ENCODE measurements at regions not wholly inside any gene's neighbourhood (a gene's known extent, or its start where the extent isn't known, plus 50 kb on each side); places are given as distances from the start of the nearest gene placed in this dataset.

GRCh38 chr9:81112627-81113452 lies 576.5 kb downstream of the TLE1 start:
- no peaks in the 10 kb centered on the region for H3K4me1 ChIP-seq (ENCODE audit: control insufficient read depth, extremely low read depth, insufficient read depth, low read length)
- no peak overlapping the region for H3K27ac ChIP-seq (ENCODE audit: insufficient read depth, low read depth, low read length)
- no peak for FAIRE-seq
- no peaks in the 10 kb centered on the region for H4K20me1 ChIP-seq (replicated peaks; ENCODE audit: control insufficient read depth, extremely low read depth, insufficient read depth, low read length)
- H3K4me2 ChIP-seq (ENCODE audit: insufficient read depth, low read length), result no peak overlapping the region
- no peak overlapping the region for H3K9ac ChIP-seq (replicated peaks; ENCODE audit: extremely low read depth, insufficient read depth, low read length)
- dilution Hi-C loops (cut with MboI; ENCODE audit: extremely low pct_ligation_motif_present, low sequenced_read_pairs), result no loop called here
- H2AFZ ChIP-seq (ENCODE audit: low read depth, low read length), result no peak overlapping the region
- no peaks in the 10 kb centered on the region for H3K9me3 ChIP-seq (replicated peaks; ENCODE audit: control insufficient read depth, insufficient read depth, low read length)
- H3K9me1 ChIP-seq (replicated peaks; ENCODE audit: control insufficient read depth, extremely low read depth, insufficient read depth, low read length), result no peaks in the 10 kb centered on the region
- no TSS peak for BruUV-seq (replicated peaks)
- H3K27me3 ChIP-seq (ENCODE audit: control insufficient read depth in 2 of 2, insufficient read depth in 2 of 2, low read length in 2 of 2), result no peaks in the 10 kb centered on the region
- ChIA-PET CTCF (interaction anchor here (1.1 to 1.2 kb wide), 2 partner anchors 16 to 735 kb away, joined by 3 to 5 read pairs; no protein-coding TSS in a partner anchor), POLR2A (no interaction called here)
- TF ChIP-seq GATA2 (IDR thresholded peaks at IDR 0.05; ENCODE audit: insufficient read depth, insufficient read length, low read depth, low read length) (no peak), POLR2AphosphoS5 (IDR thresholded peaks at IDR 0.05; ENCODE audit: insufficient read depth, low read depth, low read length) (no peak), JUN (IDR thresholded peaks at IDR 0.05; ENCODE audit: borderline replicate concordance, insufficient read depth, insufficient read length, low read depth) (no peak), EZH2 (IDR thresholded peaks at IDR 0.05; ENCODE audit: borderline replicate concordance, low read depth, low read length, severe bottlenecking) (no peak), MYC (IDR thresholded peaks at IDR 0.05; ENCODE audit: low read depth, low read length) (no peak), POLR2A (IDR thresholded peaks at IDR 0.05; ENCODE audit: low read depth, low read length) (no peak), FOS (IDR thresholded peaks at IDR 0.05; ENCODE audit: borderline replicate concordance, insufficient read depth, low read length) (no peak)
- TF ChIP-seq, protein P1, sequence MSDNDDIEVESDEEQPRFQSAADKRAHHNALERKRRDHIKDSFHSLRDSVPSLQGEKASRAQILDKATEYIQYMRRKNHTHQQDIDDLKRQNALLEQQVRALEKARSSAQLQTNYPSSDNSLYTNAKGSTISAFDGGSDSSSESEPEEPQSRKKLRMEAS (IDR thresholded peaks at IDR 0.05; ENCODE audit: insufficient read depth, insufficient read length), result no peak
- TF ChIP-seq, protein P2, sequence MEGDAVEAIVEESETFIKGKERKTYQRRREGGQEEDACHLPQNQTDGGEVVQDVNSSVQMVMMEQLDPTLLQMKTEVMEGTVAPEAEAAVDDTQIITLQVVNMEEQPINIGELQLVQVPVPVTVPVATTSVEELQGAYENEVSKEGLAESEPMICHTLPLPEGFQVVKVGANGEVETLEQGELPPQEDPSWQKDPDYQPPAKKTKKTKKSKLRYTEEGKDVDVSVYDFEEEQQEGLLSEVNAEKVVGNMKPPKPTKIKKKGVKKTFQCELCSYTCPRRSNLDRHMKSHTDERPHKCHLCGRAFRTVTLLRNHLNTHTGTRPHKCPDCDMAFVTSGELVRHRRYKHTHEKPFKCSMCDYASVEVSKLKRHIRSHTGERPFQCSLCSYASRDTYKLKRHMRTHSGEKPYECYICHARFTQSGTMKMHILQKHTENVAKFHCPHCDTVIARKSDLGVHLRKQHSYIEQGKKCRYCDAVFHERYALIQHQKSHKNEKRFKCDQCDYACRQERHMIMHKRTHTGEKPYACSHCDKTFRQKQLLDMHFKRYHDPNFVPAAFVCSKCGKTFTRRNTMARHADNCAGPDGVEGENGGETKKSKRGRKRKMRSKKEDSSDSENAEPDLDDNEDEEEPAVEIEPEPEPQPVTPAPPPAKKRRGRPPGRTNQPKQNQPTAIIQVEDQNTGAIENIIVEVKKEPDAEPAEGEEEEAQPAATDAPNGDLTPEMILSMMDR (IDR thresholded peaks at IDR 0.05; ENCODE audit: extremely low read depth in 1 of 2, insufficient read depth in 1 of 2, low read depth in 1 of 2, low read length in 2 of 2), result no peak
- no peak for DNase-seq (ENCODE audit: low read depth, low spot score)
- H3K79me2 ChIP-seq (ENCODE audit: control insufficient read depth, insufficient read depth, low read length), result no peaks in the 10 kb centered on the region
- H3K4me3 ChIP-seq (replicated peaks in 1 of 3; ENCODE audit: insufficient read depth in 1 of 3, low read depth in 1 of 3, low read length in 3 of 3), result no peak overlapping the region
- intact Hi-C loops (cut with micrococcal nuclease), result no loop called here
- H3K36me3 ChIP-seq (ENCODE audit: control insufficient read depth in 2 of 2, extremely low read depth in 1 of 2, insufficient read depth in 2 of 2, low read length in 2 of 2), result no peaks in the 10 kb centered on the region
